SK-N-SH treated with all-trans-retinoic acid at 6 μM for 48 hours (cell line): ENCODE measurements at regions not wholly inside any gene's neighbourhood (a gene's known extent, or its start where the extent isn't known, plus 50 kb on each side); places are given as distances from the start of the nearest gene placed in this dataset.

Source experiments
- ATAC-seq: fragments of 200-7000 bp; cut with Tn5 transposase; 3 replicates; pipeline ENCODE4 v1.9.1; 2020; ENCODE audit warnings: mild to moderate bottlenecking, moderate library complexity
- BACH2 ChIP-seq: fragments of 250-450 bp; sonication (Bioruptor Pico); IDR thresholded peaks from 2 replicates; pipeline ENCODE4 v1.9.0; 2021; ENCODE audit warnings: mild to moderate bottlenecking, borderline replicate concordance
- CREB5 ChIP-seq: fragments of 250-450 bp; sonication (Bioruptor Pico); IDR thresholded peaks from 2 replicates; pipeline ENCODE4 v1.5.1; 2020; ENCODE audit warnings: low read depth, mild to moderate bottlenecking, moderate library complexity
- CSDC2 ChIP-seq: fragments of 250-450 bp; sonication (Bioruptor Pico); IDR thresholded peaks from 2 replicates; pipeline ENCODE4 v1.5.0; 2020; ENCODE audit warnings: mild to moderate bottlenecking, moderate library complexity
- CSRNP3 ChIP-seq: fragments of 250-450 bp; sonication (Bioruptor Pico); IDR thresholded peaks from 2 replicates; pipeline ENCODE4 v1.5.1; 2021; ENCODE audit warnings: mild to moderate bottlenecking, moderate library complexity
- ESRRG ChIP-seq: fragments of 250-450 bp; sonication (Bioruptor Pico); IDR thresholded peaks from 2 replicates; pipeline ENCODE4 v1.6.1; 2021; ENCODE audit warnings: mild to moderate bottlenecking
- GLIS3 ChIP-seq: fragments of 250-450 bp; sonication (Bioruptor Pico); IDR thresholded peaks from 2 replicates; pipeline ENCODE4 v1.5.0; 2020; ENCODE audit warnings: mild to moderate bottlenecking, moderate library complexity
- ISL1 ChIP-seq: fragments of 250-450 bp; sonication (Bioruptor Pico); IDR thresholded peaks from 2 replicates; pipeline ENCODE4 v2.1.2; 2022; ENCODE audit warnings: mild to moderate bottlenecking, moderate library complexity
- PATZ1 ChIP-seq: fragments of 250-450 bp; sonication (Bioruptor Pico); IDR thresholded peaks from 2 replicates; pipeline ENCODE4 v1.8.0; 2020; ENCODE audit warnings: mild to moderate bottlenecking, moderate library complexity, borderline replicate concordance
- POU6F1 ChIP-seq: fragments of 250-450 bp; sonication (Bioruptor Pico); IDR thresholded peaks from 2 replicates; pipeline ENCODE4 v1.8.0; 2021; ENCODE audit warnings: low read depth, mild to moderate bottlenecking, moderate library complexity, borderline replicate concordance
- PPARA ChIP-seq: fragments of 250-450 bp; sonication (Bioruptor Pico); IDR thresholded peaks from 2 replicates; pipeline ENCODE4 v1.5.0; 2020; ENCODE audit warnings: mild to moderate bottlenecking, borderline replicate concordance
- RARB ChIP-seq: fragments of 250-450 bp; sonication (Bioruptor Pico); IDR thresholded peaks from 2 replicates; pipeline ENCODE4 v1.8.0; 2021; ENCODE audit warnings: mild to moderate bottlenecking, moderate library complexity
- SNAI2 ChIP-seq: fragments of 250-450 bp; sonication (Bioruptor Pico); IDR thresholded peaks from 2 replicates; pipeline ENCODE4 v1.5.0; 2020; ENCODE audit warnings: mild to moderate bottlenecking, moderate library complexity
- TCF4 ChIP-seq: fragments of 250-450 bp; sonication (Bioruptor Pico); IDR thresholded peaks from 2 replicates; pipeline ENCODE4 v1.8.0; 2021; ENCODE audit warnings: mild to moderate bottlenecking, moderate library complexity, borderline replicate concordance
- TOX ChIP-seq: fragments of 250-450 bp; sonication (Bioruptor Pico); IDR thresholded peaks from 2 replicates; pipeline ENCODE4 v1.8.0; 2021; ENCODE audit warnings: mild to moderate bottlenecking, moderate library complexity, borderline replicate concordance
- TSHZ2 ChIP-seq: fragments of 250-450 bp; sonication (Bioruptor Pico); IDR thresholded peaks from 2 replicates; pipeline ENCODE4 v1.5.0; 2020; ENCODE audit warnings: mild to moderate bottlenecking, moderate library complexity
- ZC3H10 ChIP-seq: fragments of 250-450 bp; sonication (Bioruptor Pico); IDR thresholded peaks from 2 replicates; pipeline ENCODE4 v1.5.1; 2021; ENCODE audit warnings: mild to moderate bottlenecking, moderate library complexity
- ZNF8 ChIP-seq: fragments of 450-650 bp; formaldehyde crosslinking; IDR thresholded peaks from 2 replicates; pipeline ENCODE4 v1.5.0; 2020; ENCODE audit warnings: mild to moderate bottlenecking, moderate library complexity

- no peak for ATAC-seq
Observed at GRCh38 chr14:51335961-51336723, 96.1 kb downstream of the TMX1 start.

GRCh38 chr14:51336734-51337133 is 96.7 kb downstream of the TMX1 start:
- no peak for ATAC-seq
- TF ChIP-seq ZNF8 (CRISPR knock-in tag) (no peak), CSDC2 (CRISPR knock-in tag) (no peak), TCF4 (CRISPR knock-in tag) (no peak), CREB5 (no peak), POU6F1 (CRISPR knock-in tag) (no peak)

More at GRCh38 chr14:51335961-51336723, 96.1 kb downstream of the TMX1 start:
- TF ChIP-seq SNAI2 (no peak), GLIS3 (CRISPR knock-in tag) (no peak), ZNF8 (CRISPR knock-in tag) (no peak), BACH2 (CRISPR knock-in tag) (no peak), TOX (CRISPR knock-in tag) (no peak), POU6F1 (CRISPR knock-in tag) (no peak), ISL1 (no peak), CSDC2 (CRISPR knock-in tag) (no peak), CREB5 (no peak), ZC3H10 (CRISPR knock-in tag) (no peak), CSRNP3 (CRISPR knock-in tag) (no peak), RARB (CRISPR knock-in tag) (no peak), ESRRG (CRISPR knock-in tag) (no peak), TCF4 (CRISPR knock-in tag) (no peak), PATZ1 (CRISPR knock-in tag) (no peak), TSHZ2 (CRISPR knock-in tag) (no peak), PPARA (CRISPR knock-in tag) (no peak)
- TF ChIP-seq, all 23 proteins: peak for 0
